Neural cell (in vitro differentiated cells): ENCODE measurements at regions not wholly inside any gene's neighbourhood (a gene's known extent, or its start where the extent isn't known, plus 50 kb on each side); places are given as distances from the start of the nearest gene placed in this dataset.

ENCODE experiments used
- H2AFZ ChIP-seq: fragments of 200-600, 300-800 bp; sonication (generic), shearing (Covaris generic); 2 replicates; pipeline ENCODE4 v1.6.0; 2014; ENCODE audit warnings: low read depth, mild to moderate bottlenecking, antibody characterized with exemption, low read length, moderate library complexity
- H3F3A ChIP-seq: fragments of 200-600 bp; shearing (Covaris generic); 2 replicates; pipeline ENCODE4 v1.6.1; 2016; ENCODE audit warnings: mild to moderate bottlenecking, moderate library complexity, mixed read lengths, antibody characterized with exemption, low read length; ENCODE audit not compliant: insufficient read depth, poor library complexity, severe bottlenecking
- H3K27ac ChIP-seq: fragments of 200-600, 300-800 bp; sonication (generic), shearing (Covaris generic); 2 replicates; pipeline ENCODE4 v1.5.1; 2014; ENCODE audit warnings: mild to moderate bottlenecking, low read length, moderate library complexity
- H3K27me3 ChIP-seq: fragments of 300-800, 200-600 bp; sonication (generic), shearing (Covaris generic); 2 replicates; pipeline ENCODE4 v1.6.0; 2014; ENCODE audit warnings: mild to moderate bottlenecking, low read depth, low read length, moderate library complexity; ENCODE audit not compliant: insufficient read depth
- H3K36me3 ChIP-seq: fragments of 300-800, 200-600 bp; sonication (generic), shearing (Covaris generic); 2 replicates; pipeline ENCODE4 v1.5.1; 2014; ENCODE audit warnings: mild to moderate bottlenecking, antibody characterized with exemption, low read length, moderate library complexity; ENCODE audit not compliant: insufficient read depth
- H3K4me2 ChIP-seq: fragments of 300-800, 200-600 bp; sonication (generic), shearing (Covaris generic); 2 replicates; pipeline ENCODE4 v1.6.0; 2014; ENCODE audit warnings: mild to moderate bottlenecking, low read length
- H3K4me3 ChIP-seq: fragments of 300-800, 200-600 bp; sonication (generic), shearing (Covaris generic); 2 replicates; pipeline ENCODE4 v1.5.1; 2014; ENCODE audit warnings: mild to moderate bottlenecking, low read length, moderate library complexity
- H3K79me2 ChIP-seq: fragments of 200-600 bp; shearing (Covaris generic); replicated peaks from 2 replicates; pipeline ENCODE4 v1.6.0; 2014; ENCODE audit warnings: mild to moderate bottlenecking, low read length, moderate library complexity; ENCODE audit not compliant: insufficient read depth
- H3K9ac ChIP-seq: fragments of 300-800, 200-600 bp; sonication (generic), shearing (Covaris generic); 2 replicates; pipeline ENCODE4 v1.6.1; 2016; ENCODE audit warnings: mild to moderate bottlenecking, low read length, mixed read lengths
- H3K9me2 ChIP-seq: fragments of 200-600 bp; shearing (Covaris generic); 2 replicates; pipeline ENCODE4 v1.6.1; 2016; ENCODE audit warnings: mild to moderate bottlenecking, low read length, mixed read lengths; ENCODE audit not compliant: insufficient read depth
- H3K9me3 ChIP-seq: fragments of 200-600, 300-800 bp; sonication (generic), shearing (Covaris generic); 2 replicates; pipeline ENCODE4 v1.6.1; 2016; ENCODE audit warnings: mild to moderate bottlenecking, mixed run types, low read length, moderate library complexity, mixed read lengths
- H4K20me1 ChIP-seq: fragments of 200-600 bp; shearing (Covaris generic); 2 replicates; pipeline ENCODE4 v1.6.1; 2016; ENCODE audit warnings: mild to moderate bottlenecking, mixed run types; ENCODE audit not compliant: insufficient read depth
- EP300 ChIP-seq: fragments of 450-650 bp; conservative IDR thresholded peaks from 2 replicates; pipeline ENCODE4 v1.6.1; 2014; ENCODE audit warnings: antibody characterized with exemption, mild to moderate bottlenecking, moderate library complexity; ENCODE audit not compliant: poor library complexity, severe bottlenecking
- EZH2 ChIP-seq: fragments of 200-600, 300-800 bp; shearing (Covaris generic), sonication (generic); IDR thresholded peaks from 2 replicates; pipeline ENCODE4 v1.6.1; 2014; ENCODE audit warnings: antibody characterized with exemption, low read length, borderline replicate concordance, mild to moderate bottlenecking; ENCODE audit not compliant: insufficient read depth, poor library complexity, severe bottlenecking
- MXI1 ChIP-seq: fragments of 450-650 bp; conservative IDR thresholded peaks from 2 replicates; pipeline ENCODE4 v1.6.1; 2014; ENCODE audit warnings: antibody characterized with exemption, mild to moderate bottlenecking; ENCODE audit not compliant: poor library complexity, severe bottlenecking
- POLR2AphosphoS5 ChIP-seq: IDR thresholded peaks from 2 replicates; pipeline ENCODE4 v1.6.1; 2012
- RAD21 ChIP-seq: fragments of 450-650 bp; conservative IDR thresholded peaks from 2 replicates; pipeline ENCODE4 v1.6.1; 2014; ENCODE audit warnings: antibody characterized with exemption, mild to moderate bottlenecking, moderate library complexity
- SMC3 ChIP-seq: fragments of 450-650 bp; conservative IDR thresholded peaks from 2 replicates; pipeline ENCODE4 v1.6.1; 2014; ENCODE audit warnings: antibody characterized with exemption, mild to moderate bottlenecking, moderate library complexity; ENCODE audit not compliant: poor library complexity
- TAF1 ChIP-seq: IDR thresholded peaks from 2 replicates; pipeline ENCODE4 v1.6.1; 2012; ENCODE audit warnings: low read depth
- TF ChIP-seq, protein P1 (sequence below): IDR thresholded peaks from 2 replicates; pipeline ENCODE4 v1.6.1; 2012; ENCODE audit warnings: borderline replicate concordance
- TF ChIP-seq, protein P2 (sequence below): fragments of 450-650 bp; IDR thresholded peaks from 2 replicates; pipeline ENCODE4 v1.5.1; 2014; ENCODE audit warnings: antibody characterized with exemption, mild to moderate bottlenecking, moderate library complexity; ENCODE audit not compliant: poor library complexity, severe bottlenecking

DNA sequence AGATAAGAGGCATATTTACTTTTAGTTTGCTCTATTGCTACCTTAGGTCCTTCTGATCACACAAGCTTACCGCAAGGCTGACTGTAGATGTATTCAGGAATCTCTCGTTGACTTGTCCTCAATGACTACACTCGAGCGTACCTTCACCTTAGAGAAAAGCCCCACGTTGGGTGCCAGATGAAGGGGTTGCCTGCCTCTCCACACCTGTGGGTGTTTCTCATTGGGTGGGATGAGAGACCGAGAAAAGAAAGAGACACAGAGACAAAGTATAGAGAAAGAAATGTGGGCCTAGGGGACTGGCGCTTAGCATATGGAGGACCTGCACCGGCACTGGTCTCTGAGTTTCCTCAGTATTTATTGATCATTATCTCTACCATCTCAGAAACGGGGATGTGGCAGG, 51.8 kb downstream of the ASCL4 start:
- no peak overlapping the region for H3K4me2 ChIP-seq
- no peak overlapping the region for H2AFZ ChIP-seq
- no peak overlapping the region for H3K9ac ChIP-seq
- no peaks in the 10 kb centered on the region for H3K9me3 ChIP-seq
- no peak for TF ChIP-seq POLR2AphosphoS5
- TF ChIP-seq, protein P1, sequence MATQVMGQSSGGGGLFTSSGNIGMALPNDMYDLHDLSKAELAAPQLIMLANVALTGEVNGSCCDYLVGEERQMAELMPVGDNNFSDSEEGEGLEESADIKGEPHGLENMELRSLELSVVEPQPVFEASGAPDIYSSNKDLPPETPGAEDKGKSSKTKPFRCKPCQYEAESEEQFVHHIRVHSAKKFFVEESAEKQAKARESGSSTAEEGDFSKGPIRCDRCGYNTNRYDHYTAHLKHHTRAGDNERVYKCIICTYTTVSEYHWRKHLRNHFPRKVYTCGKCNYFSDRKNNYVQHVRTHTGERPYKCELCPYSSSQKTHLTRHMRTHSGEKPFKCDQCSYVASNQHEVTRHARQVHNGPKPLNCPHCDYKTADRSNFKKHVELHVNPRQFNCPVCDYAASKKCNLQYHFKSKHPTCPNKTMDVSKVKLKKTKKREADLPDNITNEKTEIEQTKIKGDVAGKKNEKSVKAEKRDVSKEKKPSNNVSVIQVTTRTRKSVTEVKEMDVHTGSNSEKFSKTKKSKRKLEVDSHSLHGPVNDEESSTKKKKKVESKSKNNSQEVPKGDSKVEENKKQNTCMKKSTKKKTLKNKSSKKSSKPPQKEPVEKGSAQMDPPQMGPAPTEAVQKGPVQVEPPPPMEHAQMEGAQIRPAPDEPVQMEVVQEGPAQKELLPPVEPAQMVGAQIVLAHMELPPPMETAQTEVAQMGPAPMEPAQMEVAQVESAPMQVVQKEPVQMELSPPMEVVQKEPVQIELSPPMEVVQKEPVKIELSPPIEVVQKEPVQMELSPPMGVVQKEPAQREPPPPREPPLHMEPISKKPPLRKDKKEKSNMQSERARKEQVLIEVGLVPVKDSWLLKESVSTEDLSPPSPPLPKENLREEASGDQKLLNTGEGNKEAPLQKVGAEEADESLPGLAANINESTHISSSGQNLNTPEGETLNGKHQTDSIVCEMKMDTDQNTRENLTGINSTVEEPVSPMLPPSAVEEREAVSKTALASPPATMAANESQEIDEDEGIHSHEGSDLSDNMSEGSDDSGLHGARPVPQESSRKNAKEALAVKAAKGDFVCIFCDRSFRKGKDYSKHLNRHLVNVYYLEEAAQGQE, result no peak
- no peak for TF ChIP-seq TAF1
- no peaks in the 10 kb centered on the region for H3K36me3 ChIP-seq
- H3K79me2 ChIP-seq, result no peaks in the 10 kb centered on the region
- H3K27me3 ChIP-seq, result no peaks in the 10 kb centered on the region
- no peak overlapping the region for H3K27ac ChIP-seq
- no peaks in the 10 kb centered on the region for H3K9me2 ChIP-seq
- H3K4me3 ChIP-seq, result no peak overlapping the region
- no peaks in the 10 kb centered on the region for H4K20me1 ChIP-seq
- no peaks in the 10 kb centered on the region for H3F3A ChIP-seq

DNA sequence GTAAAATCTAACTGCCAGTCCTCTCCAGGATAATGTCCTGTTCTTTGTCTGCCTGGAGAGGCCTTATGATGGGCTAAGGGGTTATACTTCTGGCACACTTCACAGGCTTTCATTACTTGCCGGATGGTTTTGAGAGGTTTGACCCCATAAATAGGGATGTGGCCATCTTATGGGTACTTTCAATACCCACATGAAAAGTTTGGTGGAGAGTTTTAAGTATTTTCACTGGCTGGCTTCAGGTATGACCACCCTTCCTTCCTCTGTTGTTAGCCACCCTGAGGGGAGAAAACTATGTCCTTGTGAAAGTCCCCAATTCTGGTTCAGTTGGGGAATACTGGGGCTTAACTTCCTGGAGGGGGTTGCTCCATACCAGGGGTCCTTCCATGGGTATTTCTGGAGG, 54.8 kb downstream of the ASCL4 start:
- H3K9me3 ChIP-seq, result no peaks in the 10 kb centered on the region
- H3K4me3 ChIP-seq, result no peak overlapping the region
- no peaks in the 10 kb centered on the region for H3K9me2 ChIP-seq
- H3K4me2 ChIP-seq, result no peak overlapping the region
- no peaks in the 10 kb centered on the region for H3K79me2 ChIP-seq
- no peak overlapping the region for H3K27ac ChIP-seq
- H3F3A ChIP-seq, result no peaks in the 10 kb centered on the region
- no peaks in the 10 kb centered on the region for H3K27me3 ChIP-seq
- no peaks in the 10 kb centered on the region for H3K36me3 ChIP-seq
- TF ChIP-seq POLR2AphosphoS5 (no peak), SMC3 (no peak), EP300 (no peak), TAF1 (no peak), EZH2 (no peak), MXI1 (no peak), RAD21 (no peak)
- TF ChIP-seq, protein P1, result no peak
- TF ChIP-seq, protein P2, sequence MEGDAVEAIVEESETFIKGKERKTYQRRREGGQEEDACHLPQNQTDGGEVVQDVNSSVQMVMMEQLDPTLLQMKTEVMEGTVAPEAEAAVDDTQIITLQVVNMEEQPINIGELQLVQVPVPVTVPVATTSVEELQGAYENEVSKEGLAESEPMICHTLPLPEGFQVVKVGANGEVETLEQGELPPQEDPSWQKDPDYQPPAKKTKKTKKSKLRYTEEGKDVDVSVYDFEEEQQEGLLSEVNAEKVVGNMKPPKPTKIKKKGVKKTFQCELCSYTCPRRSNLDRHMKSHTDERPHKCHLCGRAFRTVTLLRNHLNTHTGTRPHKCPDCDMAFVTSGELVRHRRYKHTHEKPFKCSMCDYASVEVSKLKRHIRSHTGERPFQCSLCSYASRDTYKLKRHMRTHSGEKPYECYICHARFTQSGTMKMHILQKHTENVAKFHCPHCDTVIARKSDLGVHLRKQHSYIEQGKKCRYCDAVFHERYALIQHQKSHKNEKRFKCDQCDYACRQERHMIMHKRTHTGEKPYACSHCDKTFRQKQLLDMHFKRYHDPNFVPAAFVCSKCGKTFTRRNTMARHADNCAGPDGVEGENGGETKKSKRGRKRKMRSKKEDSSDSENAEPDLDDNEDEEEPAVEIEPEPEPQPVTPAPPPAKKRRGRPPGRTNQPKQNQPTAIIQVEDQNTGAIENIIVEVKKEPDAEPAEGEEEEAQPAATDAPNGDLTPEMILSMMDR, result no peak
- no peaks in the 10 kb centered on the region for H4K20me1 ChIP-seq
- no peak overlapping the region for H2AFZ ChIP-seq
- no peak overlapping the region for H3K9ac ChIP-seq
